H1 (cell line): ENCODE measurements at regions not wholly inside any gene's neighbourhood (a gene's known extent, or its start where the extent isn't known, plus 50 kb on each side); places are given as distances from the start of the nearest gene placed in this dataset.

ENCODE experiments used
- EP300 ChIP-seq, 2 experiments: IDR thresholded peaks; 1 replicate in 1 of 2; 2 replicates in 1 of 2; pipeline ENCODE4 v1.6.1; 2011 to 2012; ENCODE audit warnings: low read depth in 2 of 2, low read length in 2 of 2, mild to moderate bottlenecking in 2 of 2, borderline replicate concordance in 1 of 2, inconsistent platforms in 1 of 2, moderate library complexity in 1 of 2
- KDM4A ChIP-seq: IDR thresholded peaks from one replicate; pipeline ENCODE4 v1.7.1; 2012; ENCODE audit warnings: low read depth, mild to moderate bottlenecking, moderate library complexity, low read length, inconsistent platforms; ENCODE audit not compliant: severe bottlenecking
- KDM5A ChIP-seq: fragments of 200-600 bp; IDR thresholded peaks from 2 replicates; pipeline ENCODE4 v1.7.1; 2012; ENCODE audit warnings: mild to moderate bottlenecking, low read length, inconsistent platforms, mixed read lengths
- PHF8 ChIP-seq: fragments of 200-600 bp; sonication (generic); conservative IDR thresholded peaks from 2 replicates; pipeline ENCODE4 v1.7.1; 2012; ENCODE audit warnings: low read depth, mild to moderate bottlenecking, inconsistent platforms, low read length, moderate library complexity
- SIRT6 ChIP-seq: IDR thresholded peaks from one replicate; pipeline ENCODE4 v1.7.1; 2012; ENCODE audit warnings: low read length, inconsistent platforms
- TF ChIP-seq, protein P1 (sequence below): IDR thresholded peaks from 2 replicates; pipeline ENCODE4 v1.6.1; 2011; ENCODE audit warnings: low read depth, mild to moderate bottlenecking, low read length; ENCODE audit not compliant: insufficient read depth

DNA sequence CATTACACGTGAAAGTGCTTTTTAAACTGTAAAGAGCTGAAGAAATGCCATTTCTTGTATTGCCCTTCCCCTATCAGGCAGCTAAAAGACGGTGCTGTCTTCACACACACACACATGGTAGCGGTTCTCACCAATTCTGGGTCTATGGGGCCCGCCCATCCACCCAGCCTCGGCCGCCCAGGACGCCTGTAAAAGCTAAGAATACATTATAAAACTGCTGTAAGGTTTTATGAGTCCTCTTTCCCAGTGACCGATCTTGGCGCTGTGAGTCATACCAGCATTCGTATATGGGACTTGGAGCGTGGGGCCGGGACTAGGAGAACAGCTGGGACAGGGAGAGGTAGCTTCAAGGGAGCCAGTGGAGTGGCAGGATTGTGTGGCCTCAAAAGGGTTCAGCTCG is 149.7 kb upstream of the CADM1 start (continued):
- TF ChIP-seq, protein P1, sequence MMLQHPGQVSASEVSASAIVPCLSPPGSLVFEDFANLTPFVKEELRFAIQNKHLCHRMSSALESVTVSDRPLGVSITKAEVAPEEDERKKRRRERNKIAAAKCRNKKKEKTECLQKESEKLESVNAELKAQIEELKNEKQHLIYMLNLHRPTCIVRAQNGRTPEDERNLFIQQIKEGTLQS, result no peak
- no peak for TF ChIP-seq PHF8
- TF ChIP-seq KDM5A, result no peak
- TF ChIP-seq KDM4A, result no peak
- no peak for TF ChIP-seq EP300 (IDR thresholded peaks at IDR 0.05; ENCODE audit: borderline replicate concordance in 1 of 2, low read depth in 2 of 2, low read length in 2 of 2)
- no peak for TF ChIP-seq SIRT6
